ENCODE measurements at regions not wholly inside any gene's neighbourhood (a gene's known extent, or its start where the extent isn't known, plus 50 kb on each side); places are given as distances from the start of the nearest gene placed in this dataset.

DNA sequence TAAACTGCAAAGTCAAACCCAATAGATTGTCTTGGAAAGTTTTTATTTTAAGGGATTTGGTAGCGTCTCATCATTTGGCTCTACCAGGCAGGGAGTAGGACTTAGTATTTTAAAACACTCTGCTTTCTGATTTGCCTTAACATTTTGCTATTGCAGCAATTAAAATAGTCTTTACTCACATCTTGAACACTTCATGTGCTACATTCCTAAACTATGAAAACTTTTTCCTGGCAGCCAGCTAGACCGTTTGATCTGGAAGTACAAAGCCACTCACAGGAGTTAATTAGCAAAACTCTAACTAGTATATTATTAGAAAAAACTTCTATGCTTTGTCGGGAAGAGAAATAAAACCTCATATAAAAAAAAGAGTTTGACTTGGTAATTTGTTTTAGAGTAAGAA lies 111.4 kb downstream of the TFPI2 start:
- TF ChIP-seq, protein P1, sequence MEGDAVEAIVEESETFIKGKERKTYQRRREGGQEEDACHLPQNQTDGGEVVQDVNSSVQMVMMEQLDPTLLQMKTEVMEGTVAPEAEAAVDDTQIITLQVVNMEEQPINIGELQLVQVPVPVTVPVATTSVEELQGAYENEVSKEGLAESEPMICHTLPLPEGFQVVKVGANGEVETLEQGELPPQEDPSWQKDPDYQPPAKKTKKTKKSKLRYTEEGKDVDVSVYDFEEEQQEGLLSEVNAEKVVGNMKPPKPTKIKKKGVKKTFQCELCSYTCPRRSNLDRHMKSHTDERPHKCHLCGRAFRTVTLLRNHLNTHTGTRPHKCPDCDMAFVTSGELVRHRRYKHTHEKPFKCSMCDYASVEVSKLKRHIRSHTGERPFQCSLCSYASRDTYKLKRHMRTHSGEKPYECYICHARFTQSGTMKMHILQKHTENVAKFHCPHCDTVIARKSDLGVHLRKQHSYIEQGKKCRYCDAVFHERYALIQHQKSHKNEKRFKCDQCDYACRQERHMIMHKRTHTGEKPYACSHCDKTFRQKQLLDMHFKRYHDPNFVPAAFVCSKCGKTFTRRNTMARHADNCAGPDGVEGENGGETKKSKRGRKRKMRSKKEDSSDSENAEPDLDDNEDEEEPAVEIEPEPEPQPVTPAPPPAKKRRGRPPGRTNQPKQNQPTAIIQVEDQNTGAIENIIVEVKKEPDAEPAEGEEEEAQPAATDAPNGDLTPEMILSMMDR (IDR thresholded peaks at IDR 0.05), result no peak
- no peak for TF ChIP-seq POLR2A (IDR thresholded peaks at IDR 0.05)

Measured in heart left ventricle (tissue), 13 donors.